Gastroesophageal sphincter (tissue), 3 donors: ENCODE measurements at regions not wholly inside any gene's neighbourhood (a gene's known extent, or its start where the extent isn't known, plus 50 kb on each side); places are given as distances from the start of the nearest gene placed in this dataset.

Experiments used
- POLR2A ChIP-seq, 2 donors: fragments of 450-650 bp; IDR thresholded peaks; one replicate each; pipeline ENCODE4 v1.6.1; 2017; ENCODE audit warnings: antibody characterized with exemption in 2 of 2, mild to moderate bottlenecking in 2 of 2, moderate library complexity in 1 of 2
- TF ChIP-seq, protein P1 (sequence below), 4 experiments: fragments of 200-600 bp in 2 of 4; fragments of 450-650 bp in 2 of 4; sonication (generic) in 1 of 4; IDR thresholded peaks; one replicate each; pipeline ENCODE4 v1.5.1; 2017 to 2019; ENCODE audit warnings: antibody characterized with exemption in 4 of 4, mild to moderate bottlenecking in 2 of 4, moderate library complexity in 2 of 4

DNA sequence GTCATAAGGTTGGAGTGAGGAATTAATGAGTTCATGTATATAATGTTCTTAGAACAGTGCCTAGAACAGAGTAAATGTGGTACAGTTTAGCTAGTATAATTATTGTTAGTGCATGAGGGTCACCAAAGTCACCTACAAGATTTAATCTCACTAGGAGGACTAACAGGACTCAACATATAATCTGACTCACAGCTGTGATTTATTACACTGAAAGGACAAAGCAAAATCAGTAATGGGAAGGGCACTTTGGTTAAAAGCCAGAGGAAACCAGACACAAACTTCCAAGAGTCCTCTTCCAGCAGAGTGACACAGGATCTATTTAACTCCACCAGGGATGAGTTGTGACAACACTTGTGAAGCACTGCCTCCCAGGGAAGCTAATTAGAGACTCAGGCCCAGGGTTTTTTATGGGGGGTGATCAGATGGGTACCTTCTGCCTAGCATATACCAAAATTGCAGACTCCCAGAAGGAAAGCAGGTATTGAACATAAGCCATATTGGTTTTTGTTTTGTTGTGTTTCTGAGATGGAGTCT lies 341.2 kb upstream of the DACH1 start:
- TF ChIP-seq, protein P1, sequence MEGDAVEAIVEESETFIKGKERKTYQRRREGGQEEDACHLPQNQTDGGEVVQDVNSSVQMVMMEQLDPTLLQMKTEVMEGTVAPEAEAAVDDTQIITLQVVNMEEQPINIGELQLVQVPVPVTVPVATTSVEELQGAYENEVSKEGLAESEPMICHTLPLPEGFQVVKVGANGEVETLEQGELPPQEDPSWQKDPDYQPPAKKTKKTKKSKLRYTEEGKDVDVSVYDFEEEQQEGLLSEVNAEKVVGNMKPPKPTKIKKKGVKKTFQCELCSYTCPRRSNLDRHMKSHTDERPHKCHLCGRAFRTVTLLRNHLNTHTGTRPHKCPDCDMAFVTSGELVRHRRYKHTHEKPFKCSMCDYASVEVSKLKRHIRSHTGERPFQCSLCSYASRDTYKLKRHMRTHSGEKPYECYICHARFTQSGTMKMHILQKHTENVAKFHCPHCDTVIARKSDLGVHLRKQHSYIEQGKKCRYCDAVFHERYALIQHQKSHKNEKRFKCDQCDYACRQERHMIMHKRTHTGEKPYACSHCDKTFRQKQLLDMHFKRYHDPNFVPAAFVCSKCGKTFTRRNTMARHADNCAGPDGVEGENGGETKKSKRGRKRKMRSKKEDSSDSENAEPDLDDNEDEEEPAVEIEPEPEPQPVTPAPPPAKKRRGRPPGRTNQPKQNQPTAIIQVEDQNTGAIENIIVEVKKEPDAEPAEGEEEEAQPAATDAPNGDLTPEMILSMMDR (IDR thresholded peaks at IDR 0.05) = no peak
- TF ChIP-seq POLR2A (IDR thresholded peaks at IDR 0.05) = no peak
